ENCODE measurements at regions not wholly inside any gene's neighbourhood (a gene's known extent, or its start where the extent isn't known, plus 50 kb on each side); places are given as distances from the start of the nearest gene placed in this dataset.

- Histone ChIP-seq H3K4me3 (ENCODE audit: low read depth, low read length) (no peak overlapping the region), H3K27ac (ENCODE audit: insufficient read depth, low read length, poor library complexity, severe bottlenecking) (no peak overlapping the region), H3K9me3 (ENCODE audit: control insufficient read depth in 2 of 2, low read length in 2 of 2) (peaks cover 2 to 13% of the 10 kb centered on the region in 2 experiments), H3K4me1 (ENCODE audit: control insufficient read depth, insufficient read depth, low read length, poor library complexity, severe bottlenecking) (no peaks in the 10 kb centered on the region), H3K36me3 (ENCODE audit: control insufficient read depth, insufficient read depth, low read length) (no peaks in the 10 kb centered on the region), H3K27me3 (ENCODE audit: control insufficient read depth, insufficient read depth, low read length) (no peaks in the 10 kb centered on the region)
- Mint-ChIP-seq H3K4me1 (no peaks in the 10 kb centered on the region), H3K9me3 (peaks cover under 1 to 25% (median 9%) of the 10 kb centered on the region in 7 donors), H3K27ac (no peak overlapping the region), H3K4me3 (no peak overlapping the region), H3K27me3 (no peaks in the 10 kb centered on the region), H3K36me3 (no peaks in the 10 kb centered on the region)
- ATAC-seq (ENCODE audit: low read depth in 2 of 2), result no peak
- DNase-seq, result no peak
Measured at GRCh38 chr13:90201676-90202460, 1145.6 kb upstream of the MIR17HG start.

GRCh38 chr13:90205081-90205480 is 1142.4 kb upstream of the MIR17HG start:
- Histone ChIP-seq H3K9me3 (ENCODE audit: control insufficient read depth in 2 of 2, low read length in 2 of 2) (peaks cover 4 to 15% of the 10 kb centered on the region in 2 experiments), H3K36me3 (ENCODE audit: control insufficient read depth, insufficient read depth, low read length) (no peaks in the 10 kb centered on the region), H3K4me3 (ENCODE audit: low read depth, low read length) (no peak overlapping the region), H3K27ac (ENCODE audit: insufficient read depth, low read length, poor library complexity, severe bottlenecking) (no peak overlapping the region), H3K4me1 (ENCODE audit: control insufficient read depth, insufficient read depth, low read length, poor library complexity, severe bottlenecking) (no peaks in the 10 kb centered on the region), H3K27me3 (ENCODE audit: control insufficient read depth, insufficient read depth, low read length) (no peaks in the 10 kb centered on the region)
- Mint-ChIP-seq H3K4me1 (no peaks in the 10 kb centered on the region), H3K9me3 (peaks cover 6 to 37% (median 16%) of the 10 kb centered on the region in 7 donors), H3K36me3 (no peaks in the 10 kb centered on the region), H3K27ac (no peak overlapping the region), H3K4me3 (no peak overlapping the region), H3K27me3 (no peaks in the 10 kb centered on the region)
- ATAC-seq (ENCODE audit: low read depth in 2 of 2) (no peak), DNase-seq (no peak)

- no peaks in the 10 kb centered on the region for H3K4me1 Mint-ChIP-seq
- ATAC-seq (ENCODE audit: low read depth in 2 of 2), result no peak
- Histone ChIP-seq H3K36me3 (ENCODE audit: control insufficient read depth, insufficient read depth, low read length) (no peaks in the 10 kb centered on the region), H3K27ac (ENCODE audit: insufficient read depth, low read length, poor library complexity, severe bottlenecking) (no peak overlapping the region), H3K4me1 (ENCODE audit: control insufficient read depth, insufficient read depth, low read length, poor library complexity, severe bottlenecking) (no peaks in the 10 kb centered on the region), H3K27me3 (ENCODE audit: control insufficient read depth, insufficient read depth, low read length) (no peaks in the 10 kb centered on the region), H3K4me3 (ENCODE audit: low read depth, low read length) (no peak overlapping the region), H3K9me3 (ENCODE audit: control insufficient read depth in 2 of 2, low read length in 2 of 2) (peaks cover 4 to 15% of the 10 kb centered on the region in 2 experiments)
- no peak overlapping the region for H3K27ac Mint-ChIP-seq
- H3K4me3 Mint-ChIP-seq, result no peak overlapping the region
- H3K36me3 Mint-ChIP-seq, result no peaks in the 10 kb centered on the region
- no peaks in the 10 kb centered on the region for H3K27me3 Mint-ChIP-seq
- peaks cover 6 to 29% (median 12%) of the 10 kb centered on the region in 7 donors for H3K9me3 Mint-ChIP-seq
- DNase-seq, result no peak
Measured at GRCh38 chr13:90205911-90206310, 1141.6 kb upstream of the MIR17HG start.

GRCh38 chr13:90217275-90217674 is 1130.2 kb upstream of the MIR17HG start:
- H3K4me1 Mint-ChIP-seq, result no peaks in the 10 kb centered on the region
- ATAC-seq (ENCODE audit: low read depth in 2 of 2), result no peak

GRCh38 chr13:90222758-90223157 is 1124.7 kb upstream of the MIR17HG start:
- Mint-ChIP-seq H3K27ac (no peak overlapping the region), H3K36me3 (no peaks in the 10 kb centered on the region), H3K9me3 (peaks cover 0 to 12% (median 9%) of the 10 kb centered on the region in 7 donors), H3K4me1 (no peaks in the 10 kb centered on the region), H3K27me3 (no peaks in the 10 kb centered on the region), H3K4me3 (no peak overlapping the region)
- H3K4me3 ChIP-seq (ENCODE audit: low read depth, low read length), result no peak overlapping the region
- H3K27me3 ChIP-seq (ENCODE audit: control insufficient read depth, insufficient read depth, low read length), result no peaks in the 10 kb centered on the region
- H3K27ac ChIP-seq (ENCODE audit: insufficient read depth, low read length, poor library complexity, severe bottlenecking), result no peak overlapping the region
- H3K9me3 ChIP-seq (ENCODE audit: control insufficient read depth in 2 of 2, low read length in 2 of 2), result peaks cover 0 to 2% of the 10 kb centered on the region in 2 experiments
- no peak for ATAC-seq (ENCODE audit: low read depth in 2 of 2)
- no peaks in the 10 kb centered on the region for H3K36me3 ChIP-seq (ENCODE audit: control insufficient read depth, insufficient read depth, low read length)
- no peaks in the 10 kb centered on the region for H3K4me1 ChIP-seq (ENCODE audit: control insufficient read depth, insufficient read depth, low read length, poor library complexity, severe bottlenecking)
- DNase-seq, result no peak

More at GRCh38 chr13:90217275-90217674, 1130.2 kb upstream of the MIR17HG start:
- H3K36me3 Mint-ChIP-seq, result no peaks in the 10 kb centered on the region
- Histone ChIP-seq H3K27me3 (ENCODE audit: control insufficient read depth, insufficient read depth, low read length) (no peaks in the 10 kb centered on the region), H3K36me3 (ENCODE audit: control insufficient read depth, insufficient read depth, low read length) (no peaks in the 10 kb centered on the region), H3K27ac (ENCODE audit: insufficient read depth, low read length, poor library complexity, severe bottlenecking) (no peak overlapping the region), H3K9me3 (ENCODE audit: control insufficient read depth in 2 of 2, low read length in 2 of 2) (peaks cover 2 to 5% of the 10 kb centered on the region in 2 experiments), H3K4me3 (ENCODE audit: low read depth, low read length) (no peak overlapping the region), H3K4me1 (ENCODE audit: control insufficient read depth, insufficient read depth, low read length, poor library complexity, severe bottlenecking) (no peaks in the 10 kb centered on the region)
- no peaks in the 10 kb centered on the region for H3K27me3 Mint-ChIP-seq
- H3K4me3 Mint-ChIP-seq, result no peak overlapping the region
- peaks cover 2 to 29% (median 7%) of the 10 kb centered on the region in 7 donors for H3K9me3 Mint-ChIP-seq
- no peak overlapping the region for H3K27ac Mint-ChIP-seq
- no peak for DNase-seq

GRCh38 chr13:90230311-90230710 is 1117.2 kb upstream of the MIR17HG start:
- DNase-seq (no peak), ATAC-seq (ENCODE audit: low read depth in 2 of 2) (no peak)
- Mint-ChIP-seq H3K4me1 (no peaks in the 10 kb centered on the region), H3K4me3 (no peak overlapping the region), H3K27ac (no peak overlapping the region), H3K9me3 (peaks cover 0 to 19% (median 9%) of the 10 kb centered on the region in 7 donors), H3K36me3 (no peaks in the 10 kb centered on the region), H3K27me3 (no peaks in the 10 kb centered on the region)
- H3K27me3 ChIP-seq (ENCODE audit: control insufficient read depth, insufficient read depth, low read length), result no peaks in the 10 kb centered on the region
- H3K4me1 ChIP-seq (ENCODE audit: control insufficient read depth, insufficient read depth, low read length, poor library complexity, severe bottlenecking), result no peaks in the 10 kb centered on the region
- H3K36me3 ChIP-seq (ENCODE audit: control insufficient read depth, insufficient read depth, low read length), result no peaks in the 10 kb centered on the region
- no peak overlapping the region for H3K4me3 ChIP-seq (ENCODE audit: low read depth, low read length)
- H3K9me3 ChIP-seq (ENCODE audit: control insufficient read depth in 2 of 2, low read length in 2 of 2), result peaks cover 0 to 10% of the 10 kb centered on the region in 2 experiments
- H3K27ac ChIP-seq (ENCODE audit: insufficient read depth, low read length, poor library complexity, severe bottlenecking), result no peak overlapping the region

- no peaks in the 10 kb centered on the region for H3K4me1 Mint-ChIP-seq
- peaks cover 0 to 22% (median 9%) of the 10 kb centered on the region in 7 donors for H3K9me3 Mint-ChIP-seq
- ATAC-seq (ENCODE audit: low read depth in 2 of 2), result no peak
- no peak overlapping the region for H3K27ac Mint-ChIP-seq
- no peaks in the 10 kb centered on the region for H3K27me3 Mint-ChIP-seq
- Histone ChIP-seq H3K36me3 (ENCODE audit: control insufficient read depth, insufficient read depth, low read length) (no peaks in the 10 kb centered on the region), H3K4me1 (ENCODE audit: control insufficient read depth, insufficient read depth, low read length, poor library complexity, severe bottlenecking) (no peaks in the 10 kb centered on the region), H3K9me3 (ENCODE audit: control insufficient read depth in 2 of 2, low read length in 2 of 2) (peaks cover 0 to 10% of the 10 kb centered on the region in 2 experiments), H3K4me3 (ENCODE audit: low read depth, low read length) (no peak overlapping the region), H3K27me3 (ENCODE audit: control insufficient read depth, insufficient read depth, low read length) (no peaks in the 10 kb centered on the region), H3K27ac (ENCODE audit: insufficient read depth, low read length, poor library complexity, severe bottlenecking) (no peak overlapping the region)
- no peaks in the 10 kb centered on the region for H3K36me3 Mint-ChIP-seq
- no peak overlapping the region for H3K4me3 Mint-ChIP-seq
- no peak for DNase-seq
Measured at GRCh38 chr13:90232291-90232690, 1115.2 kb upstream of the MIR17HG start.

Measured in CD4-positive, CD25-positive, alpha-beta regulatory T cell (primary cell).